IPS DF 4.7 (cell line): ENCODE measurements at regions not wholly inside any gene's neighbourhood (a gene's known extent, or its start where the extent isn't known, plus 50 kb on each side); places are given as distances from the start of the nearest gene placed in this dataset.

Experiments
- DNase-seq: peaks from one replicate; pipeline ENCODE4 v3.0.0-alpha.2; 2013; ENCODE audit warnings: low spot score; ENCODE audit errors: extremely low read depth

GRCh38 chr6:45830441-45831139, 185.1 kb downstream of the CLIC5 start:
- DNase-seq = no peak

GRCh38 chr6:45829873-45830272, 185.8 kb downstream of the CLIC5 start:
- DNase-seq = no peak

DNA sequence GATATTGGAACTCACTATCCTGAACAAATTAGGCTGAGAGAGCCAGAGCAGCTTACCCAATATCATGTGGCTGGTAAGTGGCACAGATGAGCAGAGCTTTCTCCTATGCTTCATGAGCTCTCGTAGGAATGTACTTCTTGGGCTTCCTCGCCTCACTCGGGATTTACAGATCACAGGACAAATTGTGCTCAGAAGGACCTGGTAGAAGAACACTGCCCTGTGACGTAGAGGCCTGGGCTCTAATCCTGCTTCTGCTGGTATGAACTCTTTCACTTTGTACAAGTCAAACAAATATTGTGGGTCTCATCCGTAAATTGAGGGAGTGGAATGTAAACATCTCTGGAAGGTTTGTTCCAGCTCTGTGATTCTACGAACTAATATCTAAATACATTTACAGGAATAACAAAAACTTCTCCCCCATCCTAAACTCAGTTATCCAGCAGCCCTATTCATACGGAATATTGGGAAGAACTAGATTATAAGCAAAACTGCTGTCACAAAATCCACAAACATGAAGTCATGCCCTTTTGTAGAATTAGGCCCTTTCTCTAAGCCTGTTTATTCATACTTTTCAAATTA, 187.6 kb downstream of the CLIC5 start:
- no peak for DNase-seq

- no peak for DNase-seq
These were observed 192.8 kb downstream of the CLIC5 start for GRCh38 chr6:45822873-45823272.

DNA sequence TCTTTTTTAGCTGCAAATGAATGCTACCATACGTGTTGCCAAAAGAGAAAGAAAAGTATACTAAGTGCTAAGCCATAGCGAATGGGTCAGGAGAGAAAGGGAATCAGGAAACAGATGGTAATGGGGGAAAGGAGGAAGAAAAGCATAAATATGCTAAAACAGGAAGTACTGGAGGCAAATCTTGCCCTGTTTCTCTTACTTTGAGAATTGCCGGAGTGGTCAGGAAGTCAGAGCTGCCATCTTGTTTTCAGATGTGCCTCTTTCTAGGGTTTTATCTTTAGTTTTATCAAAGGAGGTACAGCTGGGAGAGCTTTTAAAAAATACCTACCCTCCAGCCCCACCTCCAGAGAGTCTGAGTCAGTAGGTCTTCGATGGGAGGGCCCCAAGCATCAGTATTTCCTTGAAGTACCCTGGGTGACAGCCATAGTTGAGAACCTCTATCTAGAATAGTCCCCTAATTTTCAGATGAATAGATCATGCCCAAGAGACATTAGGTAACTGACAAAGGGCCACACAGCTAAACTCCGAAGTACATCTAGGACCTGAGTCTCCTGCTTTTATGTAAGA, 193.3 kb downstream of the CLIC5 start:
- DNase-seq = no peak

- DNase-seq = no peak
These were observed 197.0 kb downstream of the CLIC5 start for GRCh38 chr6:45818655-45819054.

GRCh38 chr6:45816674-45817297, 198.9 kb downstream of the CLIC5 start:
- DNase-seq = no peak

DNA sequence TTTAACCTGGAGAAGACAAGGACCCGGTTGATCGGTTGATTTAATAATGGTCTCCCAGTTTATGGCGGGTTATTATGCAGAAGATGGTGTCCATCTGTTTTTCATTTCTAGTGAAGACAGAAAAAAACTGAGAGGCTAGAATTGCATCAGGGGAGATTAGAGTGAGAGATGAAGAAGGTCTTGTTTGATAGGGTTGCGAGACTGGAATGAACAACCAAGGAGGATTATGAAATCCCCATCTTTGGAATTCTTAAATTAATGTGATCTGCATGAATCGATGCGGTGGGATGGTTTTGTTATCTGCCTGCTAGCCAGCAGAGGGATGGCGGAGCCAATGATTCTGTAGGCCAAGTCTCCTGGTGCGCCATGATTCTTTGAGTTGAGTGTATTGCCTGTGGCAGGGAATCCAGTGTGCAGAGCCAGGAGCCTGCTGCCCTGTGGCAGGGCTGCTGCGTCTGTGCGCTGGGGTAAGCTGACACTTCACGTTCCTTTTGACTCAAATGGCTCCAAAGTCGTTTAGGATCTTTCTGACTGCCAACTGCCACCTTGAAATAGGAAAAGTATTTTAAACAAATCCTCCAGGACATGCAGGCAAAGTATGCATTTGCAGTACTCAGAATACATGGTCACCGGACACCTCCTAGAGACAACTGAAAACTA, 200.1 kb downstream of the CLIC5 start:
- DNase-seq = no peak

GRCh38 chr6:45814772-45815171, 200.9 kb downstream of the CLIC5 start:
- no peak for DNase-seq

DNA sequence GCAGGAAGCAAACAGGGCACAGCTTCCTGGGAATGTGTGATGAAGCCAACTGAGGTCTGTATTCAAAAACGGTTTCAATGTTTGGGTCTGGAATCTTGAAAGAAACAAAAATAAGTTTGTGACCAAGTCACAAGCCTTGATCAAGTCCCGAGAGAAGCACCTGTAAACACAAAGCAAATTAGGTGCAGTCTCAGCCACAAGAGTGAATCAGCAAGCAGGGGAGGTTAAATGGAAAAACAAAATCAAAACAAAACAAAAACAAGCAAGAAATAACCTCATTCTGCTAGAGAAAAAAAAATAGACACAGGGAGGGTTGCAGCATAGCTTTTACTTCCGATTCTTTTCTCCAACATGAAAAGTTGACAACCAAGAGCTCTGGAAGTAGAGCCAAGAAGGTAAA, 201.7 kb downstream of the CLIC5 start:
- DNase-seq = no peak

- DNase-seq = no peak
These were observed 202.7 kb downstream of the CLIC5 start for GRCh38 chr6:45812922-45813321.

- no peak for DNase-seq
These were observed 206.7 kb downstream of the CLIC5 start for GRCh38 chr6:45808917-45809316.

DNA sequence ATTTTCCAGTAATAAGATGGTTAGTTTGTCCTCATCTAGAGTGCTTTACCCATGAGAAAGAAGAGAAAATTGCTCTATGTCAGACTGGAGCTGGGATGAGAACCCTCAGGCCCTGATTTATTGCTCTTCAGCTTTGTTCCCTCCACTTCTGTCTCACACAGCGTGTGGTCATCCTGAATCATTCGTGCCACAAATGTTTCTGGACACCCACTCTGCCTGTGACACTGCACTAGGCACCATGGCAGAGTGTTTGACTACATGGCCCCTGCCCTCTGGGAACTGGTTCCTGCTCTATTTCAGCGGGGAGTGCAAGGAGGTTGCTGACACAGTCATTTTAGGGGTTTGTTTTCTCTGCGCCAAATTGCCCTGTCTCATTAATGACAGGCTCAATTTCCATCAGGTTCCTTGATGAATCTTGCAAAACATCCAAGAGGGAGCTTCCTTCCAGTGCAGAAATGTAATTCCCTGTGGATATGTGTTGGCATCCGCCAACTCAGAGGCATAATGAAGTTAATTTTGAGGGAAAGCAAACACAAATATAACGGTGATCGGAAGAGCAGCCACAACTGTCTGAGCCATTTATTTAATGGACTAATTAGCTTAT, 207.5 kb downstream of the CLIC5 start:
- DNase-seq = no peak

GRCh38 chr6:45807311-45808041, 208.2 kb downstream of the CLIC5 start:
- no peak for DNase-seq

GRCh38 chr6:45806172-45806571, 209.5 kb downstream of the CLIC5 start:
- no peak for DNase-seq

- no peak for DNase-seq
These were observed 212.6 kb downstream of the CLIC5 start for GRCh38 chr6:45803071-45803470.

DNA sequence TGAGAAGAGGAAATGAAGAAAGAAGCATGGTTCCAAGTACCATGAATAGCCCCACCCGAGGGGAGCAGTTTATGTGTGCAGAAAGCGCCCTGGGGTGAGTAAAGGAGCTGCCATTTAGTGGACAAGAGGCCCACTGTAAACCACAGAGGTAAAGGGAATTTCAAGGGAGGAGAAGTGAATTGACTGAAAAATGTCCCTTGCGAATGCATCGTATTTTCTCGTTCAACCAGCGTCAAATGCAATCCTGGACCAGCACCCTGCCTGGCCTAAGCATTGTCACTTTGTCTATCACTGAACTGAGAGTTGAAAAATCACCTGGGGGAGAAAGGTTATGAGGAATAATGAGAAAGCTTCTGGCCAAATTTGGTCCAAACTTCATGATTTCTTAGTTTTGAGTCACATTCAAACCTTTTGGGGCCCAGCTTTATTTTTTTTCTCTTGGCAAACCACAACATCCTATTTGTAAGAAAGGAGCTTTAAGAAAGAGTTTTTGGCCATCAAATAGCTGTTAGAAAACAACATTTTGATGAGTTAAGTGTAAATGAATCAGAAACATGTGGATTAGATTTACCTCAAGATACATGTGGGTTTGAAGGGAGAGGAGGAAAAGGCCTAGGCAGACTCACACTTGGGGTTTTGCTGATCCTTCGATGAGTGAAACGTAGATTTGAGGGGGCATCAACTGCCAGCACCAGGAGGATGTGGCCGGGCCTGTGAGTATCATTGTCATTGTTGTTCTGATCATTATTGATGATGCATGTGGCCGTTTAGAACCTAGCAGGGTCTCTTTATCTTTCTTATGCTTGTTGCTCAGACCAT, 214.0 kb downstream of the CLIC5 start:
- no peak for DNase-seq

- DNase-seq = no peak
These were observed 214.7 kb downstream of the CLIC5 start for GRCh38 chr6:45800911-45801310.

- DNase-seq = no peak
These were observed 220.0 kb downstream of the CLIC5 start for GRCh38 chr6:45795678-45796077.

DNA sequence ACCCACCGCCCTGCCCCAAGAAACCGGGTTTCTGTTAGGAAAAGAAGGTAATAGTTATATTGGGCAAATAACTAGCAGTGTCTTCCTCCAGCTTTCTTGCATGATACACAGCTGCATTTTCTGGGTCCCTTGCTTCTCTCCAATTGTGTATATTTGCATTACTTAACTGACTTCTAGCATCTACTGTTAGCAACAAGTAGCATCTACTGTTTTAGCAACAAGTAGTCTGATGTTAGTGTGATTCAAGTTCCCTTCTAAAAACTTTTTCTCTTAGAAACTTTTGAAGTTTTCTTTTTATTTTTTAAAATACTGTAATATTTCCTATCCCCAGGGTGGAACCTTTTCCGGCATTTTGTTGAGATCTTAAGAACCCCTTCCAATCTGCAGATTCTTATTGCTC, 221.2 kb downstream of the CLIC5 start:
- DNase-seq = no peak
